Kidney (tissue), 13 donors: ENCODE measurements at regions not wholly inside any gene's neighbourhood (a gene's known extent, or its start where the extent isn't known, plus 50 kb on each side); places are given as distances from the start of the nearest gene placed in this dataset.

Source experiments
- DNase-seq, 5 donors: peaks; one replicate each; pipeline ENCODE4 v3.0.0-alpha.2; 2013 to 2020
- FAIRE-seq: peaks from 2 replicates; lab custom pipeline; 2012; peaks lifted over from hg19 to GRCh38; lab: Jason Lieb, UNC
- H3K27ac ChIP-seq, 2 donors: one replicate each; pipeline ENCODE4 v1.7.0; 2013; ENCODE audit warnings: low read depth in 2 of 2, low read length in 2 of 2, inconsistent platforms in 1 of 2
- H3K27me3 ChIP-seq: one replicate; pipeline ENCODE4 v1.7.1; 2013; ENCODE audit warnings: low read length, inconsistent platforms; ENCODE audit not compliant: control insufficient read depth, insufficient read depth
- H3K36me3 ChIP-seq, 3 donors: one replicate each; pipeline versions ENCODE4 v1.7.0 to v1.7.1; 2013; ENCODE audit warnings: low read length in 3 of 3, control low read depth in 1 of 3, inconsistent platforms in 1 of 3; ENCODE audit not compliant: insufficient read depth in 3 of 3, control insufficient read depth in 2 of 3
- H3K4me1 ChIP-seq, 3 donors: one replicate each; pipeline versions ENCODE4 v1.7.0 to v1.7.1; 2013; ENCODE audit warnings: low read length in 3 of 3, inconsistent platforms in 1 of 3, low read depth in 1 of 3; ENCODE audit not compliant: control insufficient read depth in 2 of 3, insufficient read depth in 2 of 3
- H3K4me3 ChIP-seq, 3 donors: one replicate each; pipeline versions ENCODE4 v1.7.0 to v1.8.1; 2013; ENCODE audit warnings: low read length in 3 of 3, control low read depth in 1 of 3, inconsistent platforms in 1 of 3
- H3K9ac ChIP-seq, 3 donors: one replicate each; pipeline versions ENCODE4 v1.7.0 to v1.7.1; 2013; ENCODE audit warnings: low read length in 3 of 3, control low read depth in 1 of 3, inconsistent platforms in 1 of 3
- H3K9me3 ChIP-seq, 3 donors: one replicate each; pipeline versions ENCODE4 v1.7.0 to v1.7.1; 2013; ENCODE audit warnings: low read length in 3 of 3, control low read depth in 1 of 3, inconsistent platforms in 1 of 3; ENCODE audit not compliant: control insufficient read depth in 2 of 3, insufficient read depth in 1 of 3
- intact Hi-C: fragments of 100-400 bp; cut with DNase I; formaldehyde crosslinking; loops from one replicate; pipeline ENCODE4 v1.11.1; 2022
- TF ChIP-seq, protein P1 (sequence below): IDR thresholded peaks from 3 replicates; pipeline ENCODE4 v1.5.1; 2012; ENCODE audit warnings: mild to moderate bottlenecking, moderate library complexity, borderline replicate concordance; ENCODE audit not compliant: insufficient read depth; ENCODE audit errors: extremely low read depth
- donor health status: control.
- donor health status: control.
- donor health status: control.
- donor health status: control.
- donor health status: control.
- donor health status: DM: yes; HTN: yes; CAD: no.
- donor health status: Normal renal cell carcinoma (clear cell type).

DNA sequence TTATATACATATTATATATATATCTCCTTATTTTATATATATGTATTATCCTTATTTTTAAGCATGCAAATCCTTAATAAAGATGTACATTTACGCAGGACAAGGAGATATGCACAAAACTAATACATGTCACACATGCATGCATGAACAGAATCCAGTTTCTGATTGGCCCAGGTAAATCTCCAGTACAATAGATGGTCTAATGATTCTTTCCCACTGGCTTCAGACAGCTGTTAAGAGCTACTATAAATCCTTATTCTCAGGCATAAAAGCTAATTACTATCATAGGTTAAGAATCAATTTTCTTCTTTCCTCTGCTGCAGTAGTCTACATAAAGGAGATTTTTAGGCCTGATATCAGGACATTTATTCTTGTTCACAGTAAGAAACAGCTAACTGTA is 689.8 kb downstream of the KCTD8 start:
- Histone ChIP-seq H3K27me3 (no peaks in the 10 kb centered on the region), H3K9ac (no peak overlapping the region), H3K36me3 (no peaks in the 10 kb centered on the region), H3K4me1 (no peaks in the 10 kb centered on the region), H3K27ac (no peak overlapping the region), H3K4me3 (no peak overlapping the region), H3K9me3 (no peaks in the 10 kb centered on the region)
- FAIRE-seq = no peak
- DNase-seq = no peak
- TF ChIP-seq, protein P1, sequence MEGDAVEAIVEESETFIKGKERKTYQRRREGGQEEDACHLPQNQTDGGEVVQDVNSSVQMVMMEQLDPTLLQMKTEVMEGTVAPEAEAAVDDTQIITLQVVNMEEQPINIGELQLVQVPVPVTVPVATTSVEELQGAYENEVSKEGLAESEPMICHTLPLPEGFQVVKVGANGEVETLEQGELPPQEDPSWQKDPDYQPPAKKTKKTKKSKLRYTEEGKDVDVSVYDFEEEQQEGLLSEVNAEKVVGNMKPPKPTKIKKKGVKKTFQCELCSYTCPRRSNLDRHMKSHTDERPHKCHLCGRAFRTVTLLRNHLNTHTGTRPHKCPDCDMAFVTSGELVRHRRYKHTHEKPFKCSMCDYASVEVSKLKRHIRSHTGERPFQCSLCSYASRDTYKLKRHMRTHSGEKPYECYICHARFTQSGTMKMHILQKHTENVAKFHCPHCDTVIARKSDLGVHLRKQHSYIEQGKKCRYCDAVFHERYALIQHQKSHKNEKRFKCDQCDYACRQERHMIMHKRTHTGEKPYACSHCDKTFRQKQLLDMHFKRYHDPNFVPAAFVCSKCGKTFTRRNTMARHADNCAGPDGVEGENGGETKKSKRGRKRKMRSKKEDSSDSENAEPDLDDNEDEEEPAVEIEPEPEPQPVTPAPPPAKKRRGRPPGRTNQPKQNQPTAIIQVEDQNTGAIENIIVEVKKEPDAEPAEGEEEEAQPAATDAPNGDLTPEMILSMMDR = no peak
- intact Hi-C loops = no loop called here

DNA sequence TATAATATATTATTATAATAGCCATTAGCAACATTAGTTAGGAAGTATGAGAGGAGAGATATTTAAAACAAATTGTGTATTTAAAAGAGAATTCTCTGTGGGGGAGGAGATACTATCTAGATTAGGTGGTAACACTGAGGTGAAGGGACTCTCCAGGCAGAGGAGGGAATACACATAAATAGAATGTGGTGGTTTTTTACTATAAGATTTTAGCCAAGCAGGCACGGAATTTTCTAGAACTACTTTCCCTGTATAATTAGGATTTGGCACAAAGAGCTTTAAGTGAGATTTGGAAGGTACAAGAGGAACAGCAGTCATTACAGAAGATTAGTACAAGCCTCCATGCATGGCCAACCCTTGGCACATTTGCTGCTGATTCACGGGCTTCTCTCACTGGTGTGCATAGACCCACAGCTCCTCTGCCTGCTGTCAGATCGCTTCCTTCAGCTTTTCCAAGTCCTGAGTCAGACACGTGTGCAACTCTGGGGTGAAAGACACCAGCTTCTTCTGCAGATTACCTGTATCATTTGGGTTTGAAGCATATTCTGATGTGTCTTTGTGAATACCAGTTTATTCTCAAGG is 685.5 kb downstream of the KCTD8 start:
- intact Hi-C loops = no loop called here
- Histone ChIP-seq H3K27ac (no peak overlapping the region), H3K9me3 (no peaks in the 10 kb centered on the region), H3K4me1 (no peaks in the 10 kb centered on the region), H3K9ac (no peak overlapping the region), H3K4me3 (no peak overlapping the region), H3K36me3 (no peaks in the 10 kb centered on the region), H3K27me3 (no peaks in the 10 kb centered on the region)
- no peak for DNase-seq
- TF ChIP-seq, protein P1 = no peak
- FAIRE-seq = no peak

DNA sequence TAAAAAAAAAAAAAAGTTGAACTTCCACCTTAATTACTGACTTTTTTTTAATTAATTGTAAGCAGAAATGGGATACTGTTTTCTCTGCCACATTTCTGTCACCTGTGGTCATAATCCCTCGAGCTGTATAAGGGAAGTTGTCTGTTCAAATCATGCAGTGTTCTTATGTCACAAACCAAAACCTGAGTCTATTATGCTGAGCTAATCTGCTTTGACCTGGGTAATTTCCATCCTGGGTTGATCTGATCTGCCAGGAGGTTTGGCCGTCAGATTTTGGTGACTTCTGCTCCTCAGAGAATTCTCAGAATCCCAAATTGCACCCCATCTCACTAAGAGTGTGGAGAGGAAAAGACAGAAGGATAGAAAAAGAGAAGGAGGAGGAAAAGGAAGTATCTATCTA is 683.1 kb downstream of the KCTD8 start:
- H3K27ac ChIP-seq = no peak overlapping the region
- no peaks in the 10 kb centered on the region for H3K4me1 ChIP-seq
- no peak for DNase-seq
- no peaks in the 10 kb centered on the region for H3K36me3 ChIP-seq
- FAIRE-seq = no peak
- intact Hi-C loops = no loop called here
- H3K9ac ChIP-seq = no peak overlapping the region
- TF ChIP-seq, protein P1 = no peak
- H3K9me3 ChIP-seq = no peaks in the 10 kb centered on the region
- H3K27me3 ChIP-seq = no peaks in the 10 kb centered on the region
- no peak overlapping the region for H3K4me3 ChIP-seq

DNA sequence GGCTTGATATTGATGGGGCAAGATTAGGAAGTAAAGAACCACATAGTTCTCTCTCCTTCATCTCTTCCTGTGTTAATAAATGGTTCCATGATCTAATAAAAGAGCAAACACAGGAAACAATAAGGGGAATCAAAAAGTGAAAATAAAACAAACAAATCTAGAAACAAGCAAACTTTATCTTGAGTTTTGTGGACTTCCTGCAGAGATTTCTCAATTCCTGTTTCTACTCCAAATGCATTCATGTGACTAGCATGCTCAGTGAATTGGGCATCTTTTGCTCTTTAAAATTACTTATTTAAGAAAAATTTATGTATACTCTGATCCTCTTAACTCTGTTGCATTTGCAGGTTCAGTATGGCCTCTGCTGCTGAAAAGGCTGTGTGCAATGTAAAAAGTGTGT is 682.0 kb downstream of the KCTD8 start:
- FAIRE-seq = no peak
- Histone ChIP-seq H3K27ac (no peak overlapping the region), H3K36me3 (no peaks in the 10 kb centered on the region), H3K9me3 (no peaks in the 10 kb centered on the region), H3K4me1 (no peaks in the 10 kb centered on the region), H3K27me3 (no peaks in the 10 kb centered on the region), H3K9ac (no peak overlapping the region), H3K4me3 (no peak overlapping the region)
- TF ChIP-seq, protein P1 = no peak
- intact Hi-C loops = no loop called here
- DNase-seq = no peak
